Pulmonary artery endothelial cell (primary cell): ENCODE measurements at regions not wholly inside any gene's neighbourhood (a gene's known extent, or its start where the extent isn't known, plus 50 kb on each side); places are given as distances from the start of the nearest gene placed in this dataset.
A peak's percentile ranks its signal among the peaks of the same experiment; 100 is the strongest.
"Not testable (repeated sequence)": the region's sequence is repeated elsewhere in the genome, so short reads cannot be mapped to it uniquely, and the experiment has no call there.

ENCODE experiments used
- DNase-seq: peaks from one replicate; pipeline ENCODE4 v3.0.0-alpha.2; 2011; ENCODE audit warnings: low read depth, low spot score

GRCh38 chr6:67790569-67790968 is 844.5 kb upstream of the ADGRB3 start:
- DNase-seq, result no peak

DNA sequence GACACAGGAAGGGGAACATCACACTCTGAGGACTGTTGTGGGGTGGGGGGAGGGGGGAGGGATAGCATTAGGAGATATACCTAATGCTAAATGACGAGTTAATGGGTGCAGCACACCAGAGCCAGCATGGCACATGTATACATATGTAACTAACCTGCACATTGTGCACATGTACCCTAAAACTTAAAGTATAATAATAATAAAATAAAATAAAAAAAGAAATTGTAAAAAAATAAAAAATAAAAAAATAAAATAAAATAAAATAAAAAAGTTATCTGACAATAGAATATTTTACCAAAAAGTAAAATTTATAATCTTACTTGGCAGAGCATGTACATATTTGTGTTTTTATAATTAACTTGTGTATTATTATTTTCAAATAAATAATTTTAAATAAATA is 848.0 kb upstream of the ADGRB3 start:
- DNase-seq, result not testable (repeated sequence)

GRCh38 chr6:67779876-67780275 is 855.2 kb upstream of the ADGRB3 start:
- DNase-seq, result no peak

DNA sequence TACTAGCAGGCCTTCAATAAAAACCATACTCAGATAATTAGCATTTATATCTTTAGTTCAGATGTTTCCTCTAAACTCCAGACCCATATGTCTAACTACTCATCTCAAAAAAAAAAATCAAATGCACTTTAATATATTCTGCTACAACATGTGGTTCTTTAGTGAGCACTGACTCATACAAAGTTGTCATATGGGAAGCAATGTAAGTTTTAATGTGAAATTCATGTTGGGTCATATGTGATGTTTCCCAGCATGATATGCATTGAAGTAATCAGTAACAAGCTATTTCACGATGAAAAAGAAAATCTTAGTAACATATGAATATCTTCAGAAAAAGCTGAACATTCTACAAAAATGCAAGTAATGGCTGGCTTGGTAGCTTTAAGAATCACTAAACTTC is 859.7 kb upstream of the ADGRB3 start:
- DNase-seq, result no peak

DNA sequence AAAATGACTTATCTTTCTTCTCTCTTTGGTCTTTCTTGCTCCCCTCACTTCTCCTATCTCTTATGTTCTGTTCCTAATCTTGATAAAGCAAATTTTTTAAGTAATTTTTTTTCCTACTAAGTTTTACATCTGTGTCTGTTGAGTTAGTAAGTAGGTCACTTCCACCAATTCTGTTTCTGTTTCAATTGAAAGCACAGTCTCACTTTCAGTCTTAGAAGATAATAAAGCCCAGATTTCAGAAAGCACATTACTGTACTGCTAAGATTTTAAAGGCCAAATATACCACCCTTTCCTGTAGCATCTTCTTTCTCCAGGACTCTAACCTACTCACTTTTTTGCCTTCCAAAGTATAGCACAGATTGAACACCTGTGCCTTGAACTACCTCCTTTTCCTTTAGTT is 866.1 kb upstream of the ADGRB3 start:
- no peak for DNase-seq

GRCh38 chr6:67767046-67767822 is 867.8 kb upstream of the ADGRB3 start:
- DNase-seq, result not testable (repeated sequence)

- peak; percentile 91 for DNase-seq
Observed at GRCh38 chr6:67766057-67766456, 869.0 kb upstream of the ADGRB3 start.

DNA sequence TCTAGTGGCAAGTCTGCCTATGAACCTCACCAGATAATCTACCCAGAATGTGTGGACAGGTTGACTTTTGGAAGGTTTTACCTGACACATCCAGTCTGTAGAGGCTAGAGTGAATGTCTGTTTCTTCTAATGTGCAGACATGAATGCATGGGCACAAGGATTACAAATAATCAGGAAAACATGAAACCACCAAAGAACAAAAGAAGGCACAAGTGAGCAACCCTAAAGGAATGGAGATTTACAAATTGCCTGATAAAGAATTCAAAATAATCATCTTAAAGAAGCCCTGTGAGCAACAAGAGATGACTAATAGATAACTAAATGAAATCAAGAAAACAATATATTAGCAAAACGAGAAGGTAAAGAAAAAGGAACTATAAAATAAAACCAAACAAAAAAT is 876.1 kb upstream of the ADGRB3 start:
- no peak for DNase-seq

GRCh38 chr6:67757465-67758033 is 877.5 kb upstream of the ADGRB3 start:
- DNase-seq, result no peak

- DNase-seq, result no peak
Observed at GRCh38 chr6:67748521-67748920, 886.6 kb upstream of the ADGRB3 start.

GRCh38 chr6:67736816-67737215 is 898.3 kb upstream of the ADGRB3 start:
- DNase-seq, result no peak

- DNase-seq, result no peak
Observed at GRCh38 chr6:67736161-67736560, 898.9 kb upstream of the ADGRB3 start.

DNA sequence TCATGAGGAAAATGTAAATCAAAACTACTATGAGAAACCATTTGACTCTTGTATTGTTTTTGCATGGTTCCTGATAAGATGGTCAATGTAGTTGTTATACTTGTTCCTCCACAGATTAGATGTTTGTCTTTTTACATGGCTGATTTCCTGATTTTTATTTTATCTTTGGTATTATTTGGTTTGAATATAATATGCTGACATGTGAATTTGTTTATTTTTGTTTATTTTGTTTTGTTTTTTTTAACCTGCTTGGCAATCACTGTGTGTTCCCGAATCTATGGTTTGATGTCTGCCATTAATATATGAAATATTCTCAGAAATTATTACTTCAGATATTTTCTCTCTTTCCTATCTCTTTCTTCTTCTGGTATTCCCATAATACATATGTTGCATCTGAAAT is 899.5 kb upstream of the ADGRB3 start:
- DNase-seq, result no peak

DNA sequence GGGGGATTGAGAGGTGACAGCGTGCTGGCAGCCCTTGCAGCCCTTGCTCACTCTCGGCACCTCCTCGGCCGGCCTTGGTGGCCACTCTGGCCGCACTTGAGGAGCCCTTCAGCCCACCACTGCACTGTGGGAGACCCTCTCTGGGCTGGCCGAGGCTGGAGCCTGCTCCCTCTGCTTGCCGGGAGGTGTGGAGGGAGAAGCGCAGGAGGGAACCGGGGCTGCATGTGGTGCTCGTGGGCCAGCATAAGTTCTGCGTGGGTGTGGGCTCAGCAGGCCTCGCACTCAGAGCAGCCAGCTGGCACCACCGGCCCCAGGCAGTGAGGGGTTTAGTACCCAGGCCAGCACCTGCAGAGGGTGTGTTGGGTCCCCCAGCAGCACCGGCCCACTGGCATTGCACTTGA is 912.2 kb upstream of the ADGRB3 start:
- DNase-seq, result no peak

DNA sequence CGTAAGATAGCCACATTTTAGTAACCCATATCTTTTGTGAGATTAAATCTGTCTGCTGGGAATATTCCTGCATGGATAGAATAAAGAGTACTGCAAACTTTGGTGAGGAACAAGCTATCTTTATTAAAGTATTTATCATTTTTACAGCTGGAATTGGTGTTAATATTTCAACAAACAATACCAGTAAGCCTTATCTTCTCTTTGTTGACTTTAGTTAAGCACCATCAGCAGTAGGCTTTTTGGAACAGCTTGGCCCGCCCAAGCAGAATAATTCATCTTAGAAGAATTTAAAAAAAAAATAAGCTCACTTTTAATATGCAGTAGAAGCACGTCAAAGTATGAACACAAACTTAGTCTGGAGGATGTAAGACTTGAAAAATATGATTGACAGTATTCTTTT is 917.8 kb upstream of the ADGRB3 start:
- DNase-seq, result no peak

DNA sequence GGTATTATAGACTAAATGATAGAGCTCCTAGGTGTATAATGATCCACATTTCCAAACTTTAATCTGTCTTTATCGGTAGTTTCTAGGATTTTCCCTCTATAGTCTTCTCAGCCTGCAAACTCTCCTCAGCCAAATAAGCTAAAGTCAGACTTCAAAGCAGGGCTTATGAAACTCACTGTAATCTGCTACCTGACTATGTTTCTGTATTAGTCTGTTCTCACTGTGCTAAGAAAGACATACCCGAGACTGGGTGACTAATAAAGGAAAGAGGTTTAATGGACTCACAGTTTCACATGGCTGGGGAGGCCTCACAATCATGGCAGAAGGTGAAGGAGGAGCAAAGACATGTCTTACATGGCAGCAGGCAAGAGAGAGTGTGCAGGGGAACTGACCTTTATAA is 928.7 kb upstream of the ADGRB3 start:
- DNase-seq, result no peak

DNA sequence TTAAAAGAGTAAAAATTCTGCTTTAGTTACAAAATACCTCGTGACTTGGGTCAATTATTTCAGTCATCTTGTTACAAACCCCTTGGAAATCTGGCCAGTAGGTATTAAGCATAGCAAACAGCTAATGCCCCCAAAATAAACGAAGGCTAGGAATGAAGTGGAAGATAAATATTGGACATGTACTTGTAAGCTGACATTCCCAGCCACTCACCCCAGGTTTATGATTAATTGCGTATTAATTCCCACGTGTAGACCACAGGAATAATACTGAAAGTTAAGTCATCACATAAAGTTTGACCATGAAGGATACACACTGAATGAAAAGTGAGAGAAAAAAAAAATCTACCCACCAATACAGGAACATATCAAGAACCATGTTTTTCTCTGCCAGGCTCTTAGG is 936.5 kb upstream of the ADGRB3 start:
- no peak for DNase-seq

DNA sequence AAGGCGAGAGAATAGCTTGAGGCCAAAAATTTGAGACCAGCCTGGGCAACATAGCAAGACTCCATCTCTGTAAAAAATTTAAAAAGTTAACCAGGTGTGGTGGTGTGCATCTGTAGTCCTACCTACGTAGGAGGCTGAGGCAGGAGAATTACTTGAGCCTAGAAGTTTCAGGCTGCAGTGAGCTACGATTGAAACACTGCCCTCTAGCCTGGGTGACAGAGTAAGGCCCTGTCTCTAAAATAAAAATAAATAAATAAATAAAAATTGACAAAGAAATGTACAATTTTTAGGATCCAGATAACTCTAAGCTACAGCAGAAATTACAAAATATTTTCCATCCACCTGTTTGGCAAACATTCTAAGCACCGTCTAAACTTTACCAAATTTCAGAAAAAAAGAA is 941.0 kb upstream of the ADGRB3 start:
- no peak for DNase-seq

DNA sequence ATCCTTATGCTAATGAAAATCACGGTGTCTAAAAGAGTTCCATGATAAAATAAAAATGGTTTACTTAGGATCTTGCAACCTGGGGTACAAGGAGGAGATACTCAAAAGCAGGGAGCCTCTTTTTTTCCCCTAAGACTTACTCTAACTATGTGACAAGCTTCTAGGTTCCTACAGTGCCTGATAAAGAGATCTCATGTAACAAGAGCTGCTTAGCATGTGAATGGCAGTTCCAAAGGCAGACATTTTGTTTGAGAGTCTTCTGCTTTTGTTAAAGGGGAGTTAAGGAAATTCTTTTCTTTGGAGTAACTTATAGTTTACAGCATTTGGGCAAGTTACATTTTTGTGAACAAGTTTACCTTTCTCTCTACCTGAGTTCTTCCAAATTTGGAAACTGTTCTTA is 945.8 kb upstream of the ADGRB3 start:
- no peak for DNase-seq

- no peak for DNase-seq
Observed at GRCh38 chr6:67687396-67687795, 947.7 kb upstream of the ADGRB3 start.

GRCh38 chr6:67686225-67686624 is 948.9 kb upstream of the ADGRB3 start:
- DNase-seq, result not testable (repeated sequence)

DNA sequence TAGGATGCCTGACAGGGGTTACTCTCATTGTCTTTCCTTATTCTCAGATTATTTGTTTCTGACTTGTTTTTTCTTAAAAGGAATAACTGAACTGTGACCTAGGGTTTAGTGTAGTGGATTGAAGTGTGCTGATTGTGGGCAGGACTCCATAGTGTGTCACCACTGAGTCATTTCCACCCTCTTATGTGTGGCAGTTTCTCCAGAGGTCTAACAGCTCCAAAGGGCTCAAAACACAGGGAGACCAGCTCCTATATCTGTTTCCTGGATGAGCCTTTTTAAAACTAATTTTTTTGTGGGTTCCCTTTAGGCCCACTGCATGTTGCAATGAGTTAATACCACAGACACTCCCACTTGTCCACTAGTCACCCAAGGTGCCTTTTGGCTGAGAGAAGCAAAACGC is 951.1 kb upstream of the ADGRB3 start:
- peak; percentile 45 for DNase-seq

DNA sequence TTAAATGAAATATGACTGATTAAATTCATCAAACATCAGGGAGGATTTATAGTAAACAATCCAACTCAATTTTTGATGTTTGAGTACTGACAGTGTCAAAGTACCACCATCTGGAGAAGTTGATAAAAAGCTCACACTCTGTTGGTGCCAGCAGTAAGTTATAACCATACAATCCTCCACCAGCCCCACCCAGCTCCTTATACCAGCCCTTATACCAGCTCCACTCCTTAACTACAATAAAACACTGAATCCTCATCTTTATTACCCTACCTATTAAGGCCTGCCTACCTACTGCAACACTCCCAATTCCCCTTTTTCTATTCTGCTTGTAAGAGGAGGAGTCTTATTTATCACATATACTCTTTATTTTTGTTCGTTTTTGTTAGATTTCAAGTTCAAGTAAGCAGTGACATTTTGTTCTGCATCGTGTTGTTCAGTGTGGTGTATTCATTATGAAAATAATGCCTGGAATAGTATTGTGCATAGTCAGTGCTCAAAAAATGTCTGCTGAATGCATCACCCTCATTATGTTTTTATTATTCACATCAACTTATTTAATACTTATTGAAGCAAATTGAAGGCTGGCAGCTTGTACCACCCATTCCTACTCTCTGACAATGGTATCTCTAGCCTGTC is 954.7 kb upstream of the ADGRB3 start:
- no peak for DNase-seq
